Nephron (organoid): ENCODE measurements at regions not wholly inside any gene's neighbourhood (a gene's known extent, or its start where the extent isn't known, plus 50 kb on each side); places are given as distances from the start of the nearest gene placed in this dataset.
A peak's percentile ranks its signal among the peaks of the same experiment; 100 is the strongest.

Source experiments
- H3K27ac Mint-ChIP-seq, 3 experiments: 2 replicates each; pipeline ENCODE4 v1.8.0; 2020; ENCODE audit warnings: mixed read lengths in 3 of 3, mild to moderate bottlenecking in 2 of 3, moderate library complexity in 1 of 3
- H3K27me3 Mint-ChIP-seq: 2 replicates; pipeline ENCODE4 v1.8.0; 2021; ENCODE audit warnings: low read depth, mild to moderate bottlenecking, moderate library complexity, mixed read lengths
- H3K36me3 Mint-ChIP-seq: 2 replicates; pipeline ENCODE4 v1.8.0; 2020; ENCODE audit warnings: low read depth, mixed read lengths
- H3K4me1 Mint-ChIP-seq: 2 replicates; pipeline ENCODE4 v1.8.0; 2020; ENCODE audit warnings: mixed read lengths
- H3K4me3 Mint-ChIP-seq, 3 experiments: 2 replicates each; pipeline ENCODE4 v1.8.0; 2020; ENCODE audit warnings: mild to moderate bottlenecking in 3 of 3, mixed read lengths in 3 of 3, moderate library complexity in 2 of 3
- H3K9me3 Mint-ChIP-seq: 2 replicates; pipeline ENCODE4 v1.8.0; 2020; ENCODE audit warnings: mixed read lengths
- TF ChIP-seq, protein P1 (sequence below), 3 experiments: fragments of 200-600 bp; sonication (generic); IDR thresholded peaks; one replicate each; pipeline ENCODE4 v1.5.0; 2021; ENCODE audit warnings: antibody characterized with exemption in 3 of 3; ENCODE audit not compliant: unreplicated experiment in 3 of 3

DNA sequence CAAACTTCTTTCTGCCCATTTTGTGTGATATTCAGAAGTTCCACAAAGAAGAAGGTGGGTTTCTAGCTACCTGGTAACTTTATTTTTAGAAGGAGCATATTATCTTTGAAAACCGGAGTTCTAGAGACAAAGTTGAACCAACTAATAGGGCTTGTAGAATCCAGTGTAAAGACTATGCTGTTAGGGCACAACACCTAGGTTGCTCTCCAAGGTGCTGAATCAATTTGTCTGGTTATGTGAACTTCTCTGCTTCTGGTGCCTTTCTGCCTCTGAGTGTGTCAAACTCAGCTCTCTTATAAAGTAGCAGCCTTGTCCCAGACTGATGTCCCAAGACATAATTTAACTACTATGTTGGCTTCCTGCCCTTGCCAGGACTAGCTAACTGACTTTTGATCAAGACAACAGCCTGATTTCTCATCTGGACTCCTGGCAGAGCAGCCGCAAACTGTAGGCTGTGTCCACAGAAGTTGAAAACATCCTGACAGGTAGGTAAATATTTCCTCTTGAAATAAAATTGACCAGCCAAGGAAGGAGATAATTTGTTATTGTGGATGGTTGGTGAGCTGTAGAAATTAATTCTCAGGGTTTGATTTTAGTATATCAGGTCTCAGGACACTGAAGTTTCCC is 119.4 kb downstream of the CYRIA start:
- Mint-ChIP-seq H3K27ac (no peak overlapping the region), H3K27me3 (peaks cover 10% of the 10 kb centered on the region), H3K9me3 (no peaks in the 10 kb centered on the region), H3K36me3 (no peaks in the 10 kb centered on the region), H3K4me3 (no peak overlapping the region), H3K4me1 (peaks cover 3% of the 10 kb centered on the region)
- TF ChIP-seq, protein P1, sequence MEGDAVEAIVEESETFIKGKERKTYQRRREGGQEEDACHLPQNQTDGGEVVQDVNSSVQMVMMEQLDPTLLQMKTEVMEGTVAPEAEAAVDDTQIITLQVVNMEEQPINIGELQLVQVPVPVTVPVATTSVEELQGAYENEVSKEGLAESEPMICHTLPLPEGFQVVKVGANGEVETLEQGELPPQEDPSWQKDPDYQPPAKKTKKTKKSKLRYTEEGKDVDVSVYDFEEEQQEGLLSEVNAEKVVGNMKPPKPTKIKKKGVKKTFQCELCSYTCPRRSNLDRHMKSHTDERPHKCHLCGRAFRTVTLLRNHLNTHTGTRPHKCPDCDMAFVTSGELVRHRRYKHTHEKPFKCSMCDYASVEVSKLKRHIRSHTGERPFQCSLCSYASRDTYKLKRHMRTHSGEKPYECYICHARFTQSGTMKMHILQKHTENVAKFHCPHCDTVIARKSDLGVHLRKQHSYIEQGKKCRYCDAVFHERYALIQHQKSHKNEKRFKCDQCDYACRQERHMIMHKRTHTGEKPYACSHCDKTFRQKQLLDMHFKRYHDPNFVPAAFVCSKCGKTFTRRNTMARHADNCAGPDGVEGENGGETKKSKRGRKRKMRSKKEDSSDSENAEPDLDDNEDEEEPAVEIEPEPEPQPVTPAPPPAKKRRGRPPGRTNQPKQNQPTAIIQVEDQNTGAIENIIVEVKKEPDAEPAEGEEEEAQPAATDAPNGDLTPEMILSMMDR (IDR thresholded peaks at IDR 0.05; ENCODE audit: unreplicated experiment in 3 of 3), result no peak

DNA sequence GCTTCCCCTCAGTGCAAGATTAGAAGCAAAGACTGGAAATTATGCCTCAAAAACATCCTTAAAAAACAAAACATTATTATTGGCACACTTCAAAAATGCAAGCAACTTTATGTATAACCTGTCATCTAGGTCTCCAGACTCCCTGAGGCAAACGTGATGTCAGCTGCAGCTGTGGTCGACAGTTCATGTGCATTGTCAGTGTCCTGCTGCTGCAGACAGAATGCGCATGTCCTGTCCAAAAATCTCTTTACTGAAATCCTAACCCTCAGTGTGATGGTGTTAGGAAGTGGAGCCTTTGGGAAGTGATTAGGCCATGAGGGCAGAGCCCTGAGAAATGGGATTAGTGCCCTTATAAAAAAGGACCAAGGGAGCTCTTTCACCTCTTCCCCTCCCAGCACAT is 126.9 kb downstream of the CYRIA start:
- no peaks in the 10 kb centered on the region for H3K36me3 Mint-ChIP-seq
- no peak overlapping the region for H3K4me3 Mint-ChIP-seq
- no peak overlapping the region for H3K27ac Mint-ChIP-seq
- H3K9me3 Mint-ChIP-seq, result no peaks in the 10 kb centered on the region
- TF ChIP-seq, protein P1 (IDR thresholded peaks at IDR 0.05; ENCODE audit: unreplicated experiment in 3 of 3), result no peak
- no peaks in the 10 kb centered on the region for H3K4me1 Mint-ChIP-seq
- peaks cover 3% of the 10 kb centered on the region for H3K27me3 Mint-ChIP-seq

DNA sequence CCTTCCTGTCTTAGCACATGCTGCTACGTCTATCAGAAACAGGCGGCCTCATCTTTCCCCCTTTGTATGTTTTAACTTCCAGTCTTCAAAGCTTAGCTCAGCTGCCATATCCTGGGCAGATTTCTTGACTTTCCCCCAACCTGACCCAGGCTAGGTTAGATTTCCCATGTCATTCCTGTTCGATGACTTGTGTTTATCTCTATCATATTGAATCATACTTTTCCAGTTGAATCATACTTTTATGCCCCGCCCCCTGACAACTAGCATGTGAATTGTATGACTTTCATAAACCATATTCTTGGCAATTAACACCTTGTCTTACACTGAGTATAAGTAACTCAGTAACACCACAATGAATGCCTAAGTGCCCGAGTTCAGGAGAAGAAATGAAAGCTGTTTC is 128.3 kb downstream of the CYRIA start:
- Mint-ChIP-seq H3K4me1 (no peaks in the 10 kb centered on the region), H3K9me3 (no peaks in the 10 kb centered on the region), H3K27ac (no peak overlapping the region), H3K27me3 (peaks cover 10% of the 10 kb centered on the region), H3K4me3 (no peak overlapping the region), H3K36me3 (no peaks in the 10 kb centered on the region)
- TF ChIP-seq, protein P1 (IDR thresholded peaks at IDR 0.05; ENCODE audit: unreplicated experiment in 3 of 3), result no peak

DNA sequence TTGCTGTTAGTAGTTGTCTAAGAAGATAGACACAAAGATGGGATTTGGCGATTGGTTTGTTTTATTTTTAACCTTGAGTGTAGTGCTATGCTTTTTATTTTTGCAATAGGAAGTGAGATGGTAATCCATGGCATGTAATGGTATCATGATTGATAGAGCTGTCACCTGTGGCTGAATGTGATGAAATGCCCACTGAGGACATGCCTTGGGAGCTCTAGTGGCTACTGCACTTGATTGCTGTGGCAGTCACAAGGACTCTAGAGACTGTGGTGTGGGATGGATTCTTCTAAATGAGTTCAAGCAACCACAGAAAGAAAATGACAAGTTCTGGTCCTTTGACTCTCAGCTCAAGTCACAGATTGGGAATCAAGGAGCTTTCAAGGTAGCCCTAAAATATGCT is 139.4 kb downstream of the CYRIA start:
- TF ChIP-seq, protein P1 (IDR thresholded peaks at IDR 0.05; ENCODE audit: unreplicated experiment in 3 of 3), result no peak
- peaks cover 20% of the 10 kb centered on the region for H3K27me3 Mint-ChIP-seq
- H3K36me3 Mint-ChIP-seq, result no peaks in the 10 kb centered on the region
- H3K4me3 Mint-ChIP-seq, result no peak overlapping the region
- H3K27ac Mint-ChIP-seq, result no peak overlapping the region
- peaks cover 30% of the 10 kb centered on the region for H3K4me1 Mint-ChIP-seq
- peaks cover 3% of the 10 kb centered on the region for H3K9me3 Mint-ChIP-seq

DNA sequence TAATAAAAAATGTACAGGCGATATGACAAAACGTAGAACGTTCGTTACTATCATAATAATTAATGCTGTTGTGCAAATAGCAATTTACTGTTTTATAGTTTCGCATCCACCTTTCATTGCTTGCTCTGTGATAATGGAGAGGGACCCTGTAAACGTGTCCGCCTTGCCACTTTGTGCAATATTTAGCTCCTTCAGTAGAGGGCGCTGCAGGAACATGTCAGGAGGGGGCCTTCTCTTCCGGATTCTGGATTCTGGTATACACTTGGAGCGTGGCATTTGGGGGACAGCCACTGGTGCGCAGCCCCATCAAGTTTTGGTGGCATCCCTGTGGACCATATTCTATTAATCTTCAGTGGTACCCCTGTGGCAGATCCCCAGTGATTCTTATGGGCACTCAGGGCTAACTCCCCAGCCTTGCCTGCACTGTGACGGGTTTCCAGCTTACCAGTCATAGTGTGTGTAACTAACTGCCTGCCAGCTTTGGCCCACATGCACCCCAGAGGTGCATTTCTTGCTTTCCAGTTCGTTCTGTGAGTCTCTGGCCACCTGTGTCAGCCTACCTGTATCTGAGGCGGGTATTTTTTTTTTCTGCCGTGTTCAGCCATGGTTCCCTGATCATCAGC is 140.3 kb downstream of the CYRIA start:
- H3K27me3 Mint-ChIP-seq, result peaks cover 15% of the 10 kb centered on the region
- H3K4me3 Mint-ChIP-seq, result no peak overlapping the region
- peaks cover 36% of the 10 kb centered on the region for H3K4me1 Mint-ChIP-seq
- TF ChIP-seq, protein P1 (IDR thresholded peaks at IDR 0.05; ENCODE audit: unreplicated experiment in 3 of 3), result peak in 1 of 3 experiments; percentile 22
- H3K9me3 Mint-ChIP-seq, result peaks cover 3% of the 10 kb centered on the region
- no peaks in the 10 kb centered on the region for H3K36me3 Mint-ChIP-seq
- H3K27ac Mint-ChIP-seq, result no peak overlapping the region

DNA sequence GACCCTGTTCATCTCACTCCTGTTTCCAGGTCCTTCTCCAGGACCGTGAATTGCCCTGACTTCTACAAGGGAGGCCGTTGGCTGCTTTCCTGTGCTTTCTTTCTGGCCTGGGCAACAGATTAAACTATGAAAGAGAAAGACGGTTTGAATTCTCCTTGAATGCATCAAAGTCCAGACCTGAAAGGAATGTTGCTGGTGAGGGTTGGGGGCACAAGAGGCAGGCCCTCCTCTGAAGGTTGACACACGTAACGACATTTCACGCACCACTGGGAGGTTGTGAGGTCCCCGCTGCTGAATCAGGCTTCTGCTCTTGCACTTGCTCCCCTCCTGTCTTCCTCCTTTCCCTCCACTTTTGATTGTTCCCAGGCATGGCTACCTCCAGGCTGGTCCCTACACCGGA is 141.9 kb downstream of the CYRIA start:
- no peak overlapping the region for H3K4me3 Mint-ChIP-seq
- TF ChIP-seq, protein P1 (IDR thresholded peaks at IDR 0.05; ENCODE audit: unreplicated experiment in 3 of 3), result no peak
- H3K36me3 Mint-ChIP-seq, result no peaks in the 10 kb centered on the region
- peaks cover 3% of the 10 kb centered on the region for H3K9me3 Mint-ChIP-seq
- peak overlapping the region in 1 of 3 experiments; percentile 55 for H3K27ac Mint-ChIP-seq
- peaks cover 36% of the 10 kb centered on the region for H3K4me1 Mint-ChIP-seq
- H3K27me3 Mint-ChIP-seq, result peaks cover 12% of the 10 kb centered on the region
